ENCODE measurements at regions not wholly inside any gene's neighbourhood (a gene's known extent, or its start where the extent isn't known, plus 50 kb on each side); places are given as distances from the start of the nearest gene placed in this dataset.

GRCh38 chr10:29791773-29792172 is 157.0 kb upstream of the SVIL start:
- Histone ChIP-seq H3K27ac (ENCODE audit: low read depth in 1 of 2, low read length in 2 of 2) (no peak overlapping the region), H3K4me1 (ENCODE audit: control insufficient read depth in 1 of 2, insufficient read depth in 2 of 2, low read length in 2 of 2) (no peaks in the 10 kb centered on the region), H3K27me3 (ENCODE audit: control insufficient read depth in 2 of 2, insufficient read depth in 2 of 2, low read length in 2 of 2) (no peaks in the 10 kb centered on the region), H2AFZ (ENCODE audit: insufficient read depth, low read depth, low read length, poor library complexity, severe bottlenecking) (no peak overlapping the region), H3K36me3 (replicated peaks in 1 of 2; ENCODE audit: control insufficient read depth in 1 of 2, insufficient read depth in 2 of 2, low read length in 2 of 2) (no peaks in the 10 kb centered on the region), H3K4me2 (replicated peaks; ENCODE audit: extremely low read depth, low read length, poor library complexity, severe bottlenecking) (no peak overlapping the region), H3K9ac (ENCODE audit: insufficient read depth, low read length, poor library complexity, severe bottlenecking) (no peak overlapping the region), H3K9me3 (replicated peaks in 1 of 2; ENCODE audit: control insufficient read depth in 1 of 2, insufficient read depth in 1 of 2, low read length in 2 of 2) (no peaks in the 10 kb centered on the region), H3K4me3 (replicated peaks in 1 of 3; ENCODE audit: low read depth in 2 of 3, low read length in 3 of 3) (no peak overlapping the region), H3K79me2 (ENCODE audit: insufficient read depth, low read length) (no peaks in the 10 kb centered on the region), H4K20me1 (ENCODE audit: insufficient read depth, low read length) (no peaks in the 10 kb centered on the region)
- TF ChIP-seq, protein P1, sequence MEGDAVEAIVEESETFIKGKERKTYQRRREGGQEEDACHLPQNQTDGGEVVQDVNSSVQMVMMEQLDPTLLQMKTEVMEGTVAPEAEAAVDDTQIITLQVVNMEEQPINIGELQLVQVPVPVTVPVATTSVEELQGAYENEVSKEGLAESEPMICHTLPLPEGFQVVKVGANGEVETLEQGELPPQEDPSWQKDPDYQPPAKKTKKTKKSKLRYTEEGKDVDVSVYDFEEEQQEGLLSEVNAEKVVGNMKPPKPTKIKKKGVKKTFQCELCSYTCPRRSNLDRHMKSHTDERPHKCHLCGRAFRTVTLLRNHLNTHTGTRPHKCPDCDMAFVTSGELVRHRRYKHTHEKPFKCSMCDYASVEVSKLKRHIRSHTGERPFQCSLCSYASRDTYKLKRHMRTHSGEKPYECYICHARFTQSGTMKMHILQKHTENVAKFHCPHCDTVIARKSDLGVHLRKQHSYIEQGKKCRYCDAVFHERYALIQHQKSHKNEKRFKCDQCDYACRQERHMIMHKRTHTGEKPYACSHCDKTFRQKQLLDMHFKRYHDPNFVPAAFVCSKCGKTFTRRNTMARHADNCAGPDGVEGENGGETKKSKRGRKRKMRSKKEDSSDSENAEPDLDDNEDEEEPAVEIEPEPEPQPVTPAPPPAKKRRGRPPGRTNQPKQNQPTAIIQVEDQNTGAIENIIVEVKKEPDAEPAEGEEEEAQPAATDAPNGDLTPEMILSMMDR (IDR thresholded peaks at IDR 0.05) = no peak
- 96% methylated on average over 2 of the region's 3 CpGs for WGBS (ENCODE audit: insufficient coverage)
- Mint-ChIP-seq H3K27ac (no peak overlapping the region), H3K27me3 (ENCODE audit: low read depth in 3 of 3) (peaks cover 0 to 5% (median 0%) of the 10 kb centered on the region in 3 donors), H3K4me1 (no peaks in the 10 kb centered on the region), H3K36me3 (no peaks in the 10 kb centered on the region), H3K9me3 (peaks cover 0 to 6% (median 0%) of the 10 kb centered on the region in 7 donors), H3K4me3 (no peak overlapping the region)
- intact Hi-C loops (cut with micrococcal nuclease) = no loop called here
- no peak for DNase-seq

DNA sequence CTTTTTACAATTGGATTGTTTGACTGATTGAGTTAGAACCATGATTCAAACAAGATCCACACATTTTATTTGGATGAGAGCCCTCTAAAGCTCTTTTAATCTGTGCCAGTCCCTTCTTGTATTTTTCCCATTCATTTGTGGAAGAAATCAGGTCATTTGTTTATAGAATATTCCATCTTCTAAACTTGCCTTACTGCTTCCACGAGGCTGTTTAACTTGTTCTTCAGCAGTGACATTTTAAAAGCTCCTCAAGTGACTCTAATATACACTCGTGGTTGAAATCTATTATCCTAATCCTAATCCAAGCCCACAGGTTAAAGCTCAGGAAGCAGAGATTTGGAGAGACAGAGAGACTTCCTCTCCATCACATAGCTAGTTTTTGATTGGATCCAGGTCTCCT is 155.4 kb upstream of the SVIL start:
- peaks cover 0 to 6% (median 1%) of the 10 kb centered on the region in 7 donors for H3K9me3 Mint-ChIP-seq
- no peaks in the 10 kb centered on the region for H3K4me1 ChIP-seq (ENCODE audit: control insufficient read depth in 1 of 2, insufficient read depth in 2 of 2, low read length in 2 of 2)
- H3K4me2 ChIP-seq (replicated peaks; ENCODE audit: extremely low read depth, low read length, poor library complexity, severe bottlenecking) = no peak overlapping the region
- H3K9me3 ChIP-seq (replicated peaks in 1 of 2; ENCODE audit: control insufficient read depth in 1 of 2, insufficient read depth in 1 of 2, low read length in 2 of 2) = no peaks in the 10 kb centered on the region
- DNase-seq = no peak
- no peaks in the 10 kb centered on the region for H3K4me1 Mint-ChIP-seq
- H2AFZ ChIP-seq (ENCODE audit: insufficient read depth, low read depth, low read length, poor library complexity, severe bottlenecking) = no peak overlapping the region
- no peak overlapping the region for H3K9ac ChIP-seq (ENCODE audit: insufficient read depth, low read length, poor library complexity, severe bottlenecking)
- TF ChIP-seq, protein P1 (IDR thresholded peaks at IDR 0.05) = no peak
- H3K36me3 ChIP-seq (replicated peaks in 1 of 2; ENCODE audit: control insufficient read depth in 1 of 2, insufficient read depth in 2 of 2, low read length in 2 of 2) = no peaks in the 10 kb centered on the region
- H3K4me3 Mint-ChIP-seq = no peak overlapping the region
- no CpG with 5 or more reads among the region's 2 CpGs for WGBS (ENCODE audit: insufficient coverage)
- H3K27ac Mint-ChIP-seq = no peak overlapping the region
- intact Hi-C loops (cut with micrococcal nuclease) = no loop called here
- H4K20me1 ChIP-seq (ENCODE audit: insufficient read depth, low read length) = no peaks in the 10 kb centered on the region
- H3K27ac ChIP-seq (ENCODE audit: low read depth in 1 of 2, low read length in 2 of 2) = no peak overlapping the region
- no peaks in the 10 kb centered on the region for H3K79me2 ChIP-seq (ENCODE audit: insufficient read depth, low read length)
- H3K36me3 Mint-ChIP-seq = no peaks in the 10 kb centered on the region
- H3K4me3 ChIP-seq (replicated peaks in 1 of 3; ENCODE audit: low read depth in 2 of 3, low read length in 3 of 3) = no peak overlapping the region
- peaks cover 0 to 8% (median 0%) of the 10 kb centered on the region in 3 donors for H3K27me3 Mint-ChIP-seq (ENCODE audit: low read depth in 3 of 3)
- no peaks in the 10 kb centered on the region for H3K27me3 ChIP-seq (ENCODE audit: control insufficient read depth in 2 of 2, insufficient read depth in 2 of 2, low read length in 2 of 2)

Data from CD14-positive monocyte (primary cell).